GM06990 (cell line): ENCODE measurements at regions not wholly inside any gene's neighbourhood (a gene's known extent, or its start where the extent isn't known, plus 50 kb on each side); places are given as distances from the start of the nearest gene placed in this dataset.

Experiments used
- DNase-seq: peaks from one replicate; pipeline ENCODE4 v3.0.0-alpha.2; 2011; ENCODE audit not compliant: insufficient read length; ENCODE audit errors: extremely low read depth
- H3K27me3 ChIP-seq: replicated peaks from 2 replicates; pipeline ENCODE4 v1.6.0; 2011; ENCODE audit warnings: low read length; ENCODE audit not compliant: control insufficient read depth, insufficient read depth
- H3K36me3 ChIP-seq: 2 replicates; pipeline ENCODE4 v1.5.1; 2011; ENCODE audit warnings: low read length; ENCODE audit not compliant: control insufficient read depth, insufficient read depth
- H3K4me3 ChIP-seq: replicated peaks from 2 replicates; pipeline ENCODE4 v1.5.1; 2011; ENCODE audit warnings: low read depth, mild to moderate bottlenecking, control low read depth, low read length
- CTCF ChIP-seq: IDR thresholded peaks from 2 replicates; pipeline ENCODE4 v1.5.1; 2011; ENCODE audit warnings: low read length, control low read depth, mild to moderate bottlenecking, inconsistent platforms; ENCODE audit not compliant: insufficient read depth, poor library complexity, severe bottlenecking

GRCh38 chr3:159150180-159150579 is 348.3 kb downstream of the MFSD1 start:
- TF ChIP-seq CTCF: no peak
- Histone ChIP-seq H3K27me3 (no peaks in the 10 kb centered on the region), H3K36me3 (no peaks in the 10 kb centered on the region), H3K4me3 (no peak overlapping the region)
- no peak for DNase-seq

GRCh38 chr3:159151130-159151529 is 349.3 kb downstream of the MFSD1 start:
- H3K4me3 ChIP-seq: no peak overlapping the region
- TF ChIP-seq CTCF: no peak
- no peaks in the 10 kb centered on the region for H3K36me3 ChIP-seq
- H3K27me3 ChIP-seq: no peaks in the 10 kb centered on the region
- no peak for DNase-seq

DNA sequence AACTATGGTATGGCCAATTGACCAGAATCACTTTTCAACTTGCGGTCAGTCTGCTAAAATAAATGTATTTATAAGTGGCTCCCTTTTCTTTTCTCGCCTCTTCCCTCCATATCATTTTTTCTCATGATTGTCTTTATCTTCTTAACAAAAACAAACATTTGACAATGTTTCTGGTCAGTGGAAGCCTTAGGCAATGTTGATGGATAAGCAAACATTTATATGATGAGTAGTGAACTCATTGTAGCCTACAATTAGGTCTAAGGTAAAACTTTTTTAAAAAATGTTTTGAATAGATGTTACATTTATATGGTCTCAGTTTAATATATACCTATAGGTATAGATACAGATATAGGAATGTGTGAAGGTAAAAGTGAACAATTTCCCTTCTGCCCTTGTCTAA is 355.4 kb downstream of the MFSD1 start:
- DNase-seq: no peak
- Histone ChIP-seq H3K27me3 (peaks cover 1% of the 10 kb centered on the region; the same call in 1 of the 2 replicates), H3K4me3 (no peak overlapping the region), H3K36me3 (no peaks in the 10 kb centered on the region)
- TF ChIP-seq CTCF: no peak

DNA sequence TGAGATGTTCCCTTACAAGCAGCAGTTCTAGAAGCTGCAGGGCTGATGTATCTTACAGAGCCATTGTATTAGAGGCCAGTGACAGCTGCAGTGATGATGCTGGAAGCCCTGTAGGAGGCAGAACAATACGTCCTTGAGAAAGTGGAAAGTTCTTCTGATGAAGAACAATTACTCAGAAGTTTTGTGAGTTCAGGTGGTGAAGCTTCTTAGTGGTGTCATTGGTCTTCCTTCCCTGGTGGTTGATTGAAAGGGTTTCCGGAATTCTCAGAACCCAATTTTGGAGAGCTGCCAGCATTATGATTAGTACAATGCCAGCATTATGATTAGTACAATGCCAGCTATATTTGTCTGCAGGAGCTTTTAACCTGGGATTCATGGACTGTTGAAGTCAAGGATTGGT is 356.4 kb downstream of the MFSD1 start:
- DNase-seq: no peak
- no peaks in the 10 kb centered on the region for H3K36me3 ChIP-seq
- peak; percentile 21 for TF ChIP-seq CTCF
- peaks cover 1% of the 10 kb centered on the region; the same call in 1 of the 2 replicates for H3K27me3 ChIP-seq
- H3K4me3 ChIP-seq: no peak overlapping the region

DNA sequence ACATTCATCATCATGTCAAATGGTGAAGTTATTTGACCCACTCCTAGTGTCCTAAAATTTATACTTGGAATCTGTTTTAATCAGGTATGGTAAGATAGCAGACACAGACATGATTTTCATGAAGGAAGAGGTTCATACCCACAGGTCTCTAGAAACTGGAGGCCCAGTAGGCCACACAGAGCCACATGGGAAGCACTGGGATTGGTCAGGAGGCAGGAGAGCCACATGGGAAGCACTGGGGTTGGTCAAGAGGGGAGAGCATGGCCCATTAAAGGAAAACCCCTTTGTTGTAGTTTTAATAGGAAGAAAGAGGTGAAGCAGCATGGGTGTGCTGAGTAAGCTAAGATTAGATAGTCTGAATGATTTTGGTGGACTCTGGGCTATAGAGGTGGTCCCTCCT is 356.9 kb downstream of the MFSD1 start:
- peaks cover 1% of the 10 kb centered on the region; the same call in 1 of the 2 replicates for H3K27me3 ChIP-seq
- no peak for TF ChIP-seq CTCF
- DNase-seq: no peak
- H3K4me3 ChIP-seq: no peak overlapping the region
- H3K36me3 ChIP-seq: no peaks in the 10 kb centered on the region

GRCh38 chr3:159159546-159159945 is 357.7 kb downstream of the MFSD1 start:
- DNase-seq: no peak
- no peak for TF ChIP-seq CTCF
- H3K27me3 ChIP-seq: peaks cover 1% of the 10 kb centered on the region; the same call in 1 of the 2 replicates

More at GRCh38 chr3:159159546-159159945, 357.7 kb downstream of the MFSD1 start:
- H3K36me3 ChIP-seq: no peaks in the 10 kb centered on the region
- no peak overlapping the region for H3K4me3 ChIP-seq
